ENCODE measurements at regions not wholly inside any gene's neighbourhood (a gene's known extent, or its start where the extent isn't known, plus 50 kb on each side); places are given as distances from the start of the nearest gene placed in this dataset.

DNA sequence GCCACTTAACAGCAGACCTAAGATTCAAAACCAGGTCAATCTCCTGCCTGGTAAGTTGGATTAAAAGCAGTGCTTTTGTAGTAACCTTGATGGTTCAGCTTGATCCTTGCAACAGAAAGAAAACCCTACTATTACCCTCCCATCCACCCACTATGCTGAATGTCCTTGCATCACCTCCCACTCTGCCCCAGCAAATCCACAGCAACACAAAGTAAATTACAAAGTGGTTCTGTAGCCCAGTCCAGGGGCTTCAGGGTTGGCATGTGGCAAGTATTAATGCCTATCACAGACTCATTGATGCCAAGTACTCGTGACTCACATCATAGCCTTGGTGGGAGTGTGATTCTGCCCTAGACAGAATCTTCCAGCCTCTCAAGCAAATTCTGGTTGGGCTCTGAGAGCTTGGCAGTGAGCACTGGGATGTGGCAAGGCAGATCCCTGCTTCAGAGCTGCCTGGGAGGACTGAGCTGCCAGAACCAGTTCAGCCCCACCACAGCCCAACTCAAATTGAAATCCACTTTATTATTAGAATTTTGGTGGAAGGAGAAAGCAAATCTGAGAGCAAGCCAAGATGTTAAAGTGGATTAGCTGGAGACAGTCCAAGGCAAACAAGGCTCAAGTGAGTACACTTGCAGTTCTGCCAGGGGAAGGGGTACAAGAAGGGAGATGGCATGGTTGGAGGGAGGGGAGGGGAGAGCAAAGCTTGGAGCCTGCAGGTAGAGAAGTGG is 225.8 kb upstream of the UMPS start:
- TF ChIP-seq, protein P1, sequence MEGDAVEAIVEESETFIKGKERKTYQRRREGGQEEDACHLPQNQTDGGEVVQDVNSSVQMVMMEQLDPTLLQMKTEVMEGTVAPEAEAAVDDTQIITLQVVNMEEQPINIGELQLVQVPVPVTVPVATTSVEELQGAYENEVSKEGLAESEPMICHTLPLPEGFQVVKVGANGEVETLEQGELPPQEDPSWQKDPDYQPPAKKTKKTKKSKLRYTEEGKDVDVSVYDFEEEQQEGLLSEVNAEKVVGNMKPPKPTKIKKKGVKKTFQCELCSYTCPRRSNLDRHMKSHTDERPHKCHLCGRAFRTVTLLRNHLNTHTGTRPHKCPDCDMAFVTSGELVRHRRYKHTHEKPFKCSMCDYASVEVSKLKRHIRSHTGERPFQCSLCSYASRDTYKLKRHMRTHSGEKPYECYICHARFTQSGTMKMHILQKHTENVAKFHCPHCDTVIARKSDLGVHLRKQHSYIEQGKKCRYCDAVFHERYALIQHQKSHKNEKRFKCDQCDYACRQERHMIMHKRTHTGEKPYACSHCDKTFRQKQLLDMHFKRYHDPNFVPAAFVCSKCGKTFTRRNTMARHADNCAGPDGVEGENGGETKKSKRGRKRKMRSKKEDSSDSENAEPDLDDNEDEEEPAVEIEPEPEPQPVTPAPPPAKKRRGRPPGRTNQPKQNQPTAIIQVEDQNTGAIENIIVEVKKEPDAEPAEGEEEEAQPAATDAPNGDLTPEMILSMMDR (conservative IDR thresholded peaks at IDR 0.05; ENCODE audit: low read length): no peak
- TF ChIP-seq EZH2phosphoT487 (IDR thresholded peaks at IDR 0.05; ENCODE audit: borderline replicate concordance, low read depth, low read length): no peak

All from OCI-LY7 (cell line).